Body of pancreas (tissue), 4 donors: ENCODE measurements at regions not wholly inside any gene's neighbourhood (a gene's known extent, or its start where the extent isn't known, plus 50 kb on each side); places are given as distances from the start of the nearest gene placed in this dataset.

Source experiments
- CTCF ChIP-seq, 7 experiments: fragments of 450-650 bp in 4 of 7; fragments of 200-600 bp in 3 of 7; sonication (generic) in 3 of 7; IDR thresholded peaks; one replicate each; pipeline ENCODE4 v1.5.1; 2016 to 2019; ENCODE audit warnings: antibody characterized with exemption in 7 of 7
- POLR2A ChIP-seq, 3 donors: fragments of 450-650 bp; IDR thresholded peaks; one replicate each; pipeline ENCODE4 v1.6.1; 2016; ENCODE audit warnings: antibody characterized with exemption in 3 of 3, mild to moderate bottlenecking in 2 of 3

DNA sequence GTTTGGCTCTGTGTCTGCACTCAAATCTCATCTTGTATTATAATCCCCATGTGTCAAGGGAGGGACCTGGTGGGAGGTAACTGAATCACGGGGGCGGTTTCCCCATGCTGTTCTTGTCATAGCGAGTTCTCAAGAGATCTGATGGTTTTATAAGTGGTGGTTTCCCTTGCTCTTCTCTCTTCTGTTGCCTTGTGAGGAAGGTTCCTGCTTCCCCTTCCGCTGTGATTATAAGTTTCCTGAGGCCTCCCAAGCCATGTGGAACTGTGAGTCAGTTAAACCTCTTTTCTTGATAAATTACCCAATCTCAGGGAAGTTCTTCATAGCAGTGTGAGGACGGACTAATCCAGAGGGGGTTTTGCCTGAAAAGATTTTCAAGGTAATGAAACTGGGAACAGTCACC, 245.4 kb downstream of the GALR1 start:
- no peak for TF ChIP-seq CTCF (IDR thresholded peaks at IDR 0.05)
- no peak for TF ChIP-seq POLR2A (IDR thresholded peaks at IDR 0.05)
